ENCODE measurements at regions not wholly inside any gene's neighbourhood (a gene's known extent, or its start where the extent isn't known, plus 50 kb on each side); places are given as distances from the start of the nearest gene placed in this dataset.

- H3K4me1 ChIP-seq (ENCODE audit: insufficient read depth, poor library complexity, severe bottlenecking), result no peaks in the 10 kb centered on the region
- no peak overlapping the region for H3K27ac ChIP-seq (ENCODE audit: poor library complexity, severe bottlenecking)
- no peaks in the 10 kb centered on the region for H3K9me3 ChIP-seq (ENCODE audit: severe bottlenecking)
- no peaks in the 10 kb centered on the region for H3K36me3 ChIP-seq (ENCODE audit: low read depth)
- DNase-seq (ENCODE audit: low spot score), result no peak
- no peak for ATAC-seq (ENCODE audit: low read depth)
- TF ChIP-seq CTCF (IDR thresholded peaks at IDR 0.05; ENCODE audit: poor library complexity, severe bottlenecking), result no peak
- H3K4me3 ChIP-seq (ENCODE audit: severe bottlenecking), result no peak overlapping the region
- H3K27me3 ChIP-seq (ENCODE audit: insufficient read depth, poor library complexity, severe bottlenecking), result no peaks in the 10 kb centered on the region
Measured at GRCh38 chr1:228899421-228899956, 164.2 kb downstream of the RHOU start.

GRCh38 chr1:228900099-228900885 lies 165.0 kb downstream of the RHOU start:
- ATAC-seq (ENCODE audit: low read depth), result no peak
- DNase-seq (ENCODE audit: low spot score), result no peak
- Histone ChIP-seq H3K36me3 (ENCODE audit: low read depth) (no peaks in the 10 kb centered on the region), H3K27ac (ENCODE audit: poor library complexity, severe bottlenecking) (no peak overlapping the region), H3K27me3 (ENCODE audit: insufficient read depth, poor library complexity, severe bottlenecking) (no peaks in the 10 kb centered on the region), H3K9me3 (ENCODE audit: severe bottlenecking) (no peaks in the 10 kb centered on the region), H3K4me1 (ENCODE audit: insufficient read depth, poor library complexity, severe bottlenecking) (no peaks in the 10 kb centered on the region), H3K4me3 (ENCODE audit: severe bottlenecking) (no peak overlapping the region)
- TF ChIP-seq CTCF (IDR thresholded peaks at IDR 0.05; ENCODE audit: poor library complexity, severe bottlenecking), result no peak

GRCh38 chr1:228900886-228901392 lies 165.7 kb downstream of the RHOU start:
- no peaks in the 10 kb centered on the region for H3K36me3 ChIP-seq (ENCODE audit: low read depth)
- no peak for ATAC-seq (ENCODE audit: low read depth)
- no peak for TF ChIP-seq CTCF (IDR thresholded peaks at IDR 0.05; ENCODE audit: poor library complexity, severe bottlenecking)
- DNase-seq (ENCODE audit: low spot score), result no peak
- H3K4me1 ChIP-seq (ENCODE audit: insufficient read depth, poor library complexity, severe bottlenecking), result no peaks in the 10 kb centered on the region
- no peak overlapping the region for H3K27ac ChIP-seq (ENCODE audit: poor library complexity, severe bottlenecking)
- no peak overlapping the region for H3K4me3 ChIP-seq (ENCODE audit: severe bottlenecking)
- H3K9me3 ChIP-seq (ENCODE audit: severe bottlenecking), result no peaks in the 10 kb centered on the region
- H3K27me3 ChIP-seq (ENCODE audit: insufficient read depth, poor library complexity, severe bottlenecking), result no peaks in the 10 kb centered on the region

DNA sequence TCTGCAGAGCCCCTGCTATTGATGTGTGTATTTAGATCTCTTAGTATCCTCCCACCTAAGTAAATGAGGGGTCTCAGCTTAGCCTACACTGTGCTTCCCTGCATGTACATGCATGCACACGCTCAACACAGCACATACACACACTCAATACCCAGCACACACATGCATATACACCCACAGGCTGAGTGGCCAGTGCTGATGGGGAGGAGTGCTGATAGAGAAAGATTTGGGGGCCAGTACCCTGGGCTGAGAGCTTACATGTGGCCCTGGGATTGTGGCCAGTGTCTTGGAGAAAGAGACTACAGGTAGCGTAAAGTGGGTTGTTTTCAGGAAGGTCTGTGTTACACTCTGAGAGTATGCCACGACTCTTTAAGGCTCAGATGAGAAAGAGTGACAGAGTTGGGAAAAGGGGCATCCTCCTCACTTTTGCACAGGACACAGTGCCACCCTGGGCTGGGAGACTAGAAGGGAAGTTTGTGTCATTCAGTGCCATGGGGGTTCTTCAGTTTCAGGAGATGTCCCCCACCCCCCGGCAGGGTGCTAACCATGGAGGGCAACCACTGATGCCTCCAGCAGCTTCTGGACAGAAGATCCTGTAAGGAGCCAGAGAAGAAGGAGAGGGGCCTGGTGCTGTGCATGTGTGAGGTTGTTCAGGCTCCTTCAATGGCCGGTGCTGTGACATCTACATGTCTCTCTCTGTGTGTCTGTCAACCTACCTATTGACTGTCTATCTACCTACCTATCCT lies 166.8 kb downstream of the RHOU start:
- H3K4me1 ChIP-seq (ENCODE audit: insufficient read depth, poor library complexity, severe bottlenecking), result no peaks in the 10 kb centered on the region
- TF ChIP-seq CTCF (IDR thresholded peaks at IDR 0.05; ENCODE audit: poor library complexity, severe bottlenecking), result no peak
- no peaks in the 10 kb centered on the region for H3K9me3 ChIP-seq (ENCODE audit: severe bottlenecking)
- ATAC-seq (ENCODE audit: low read depth) (no peak), DNase-seq (ENCODE audit: low spot score) (no peak)
- H3K4me3 ChIP-seq (ENCODE audit: severe bottlenecking), result no peak overlapping the region
- H3K27me3 ChIP-seq (ENCODE audit: insufficient read depth, poor library complexity, severe bottlenecking), result no peaks in the 10 kb centered on the region
- H3K27ac ChIP-seq (ENCODE audit: poor library complexity, severe bottlenecking), result no peak overlapping the region
- no peaks in the 10 kb centered on the region for H3K36me3 ChIP-seq (ENCODE audit: low read depth)

Measured in RWPE2 (cell line).